Choroid plexus epithelial cell (primary cell): ENCODE measurements at regions not wholly inside any gene's neighbourhood (a gene's known extent, or its start where the extent isn't known, plus 50 kb on each side); places are given as distances from the start of the nearest gene placed in this dataset.
"Not testable (repeated sequence)": the region's sequence is repeated elsewhere in the genome, so short reads cannot be mapped to it uniquely, and the experiment has no call there.

Experiments
- DNase-seq: peaks from one replicate; pipeline ENCODE4 v3.0.0-alpha.2; 2010; ENCODE audit warnings: low read depth
- H3K4me3 ChIP-seq: 2 replicates; pipeline ENCODE4 v1.5.1; 2011; ENCODE audit warnings: low read depth, mild to moderate bottlenecking, control low read depth, low read length, moderate library complexity
- CTCF ChIP-seq: conservative IDR thresholded peaks from 2 replicates; pipeline ENCODE4 v1.5.1; 2011; ENCODE audit warnings: low read depth, mild to moderate bottlenecking, control low read depth, inconsistent platforms, low read length, moderate library complexity

GRCh38 chrX:1099146-1099770 lies 113.2 kb downstream of the CRLF2 start:
- H3K4me3 ChIP-seq = no peak overlapping the region
- no peak for TF ChIP-seq CTCF
- DNase-seq = no peak

- DNase-seq = no peak
- TF ChIP-seq CTCF = no peak
- H3K4me3 ChIP-seq = no peak overlapping the region
These were observed 115.1 kb downstream of the CRLF2 start for GRCh38 chrX:1097328-1097727.

GRCh38 chrX:1094566-1095333 lies 117.7 kb downstream of the CRLF2 start:
- no peak for TF ChIP-seq CTCF
- no peak for DNase-seq
- H3K4me3 ChIP-seq = no peak overlapping the region

DNA sequence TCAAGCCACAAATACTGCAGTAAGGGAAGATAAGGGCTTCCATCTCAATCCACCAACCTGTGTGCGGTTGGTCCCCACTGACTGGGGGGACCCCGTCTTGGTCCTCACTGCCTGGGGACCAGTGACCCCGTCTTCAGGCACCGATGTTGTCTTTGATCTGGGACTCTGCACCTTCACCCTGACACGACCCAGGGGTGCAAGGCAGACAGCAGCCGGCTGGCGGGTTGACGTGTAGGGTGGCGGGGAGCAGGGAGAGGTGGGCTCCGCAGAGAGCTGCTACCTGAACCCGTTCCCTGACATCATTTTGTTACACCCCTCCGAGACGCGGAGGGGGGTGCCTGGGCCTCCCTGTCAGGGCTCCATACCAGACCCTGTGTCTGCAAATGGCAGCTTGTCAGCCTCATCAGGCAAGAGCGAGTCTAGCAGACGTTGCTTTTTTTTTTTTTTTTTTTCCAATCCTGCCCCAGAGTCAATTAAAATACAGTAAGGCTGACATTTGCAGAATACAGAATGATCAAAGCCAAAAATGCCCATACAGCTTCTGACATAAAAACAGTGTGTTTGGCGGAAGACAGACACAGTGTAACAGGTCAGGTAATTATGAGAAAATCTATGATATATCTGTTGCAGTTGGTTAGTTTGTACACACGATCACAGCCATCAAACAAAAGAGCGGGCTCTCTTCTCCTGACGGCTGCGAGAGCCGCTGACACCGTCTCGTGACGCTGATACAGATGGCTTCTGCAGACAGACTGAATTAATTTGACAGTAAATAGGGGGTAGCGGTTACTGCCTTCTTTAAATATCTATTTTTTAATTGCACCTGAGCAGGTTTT lies 118.6 kb downstream of the CRLF2 start:
- H3K4me3 ChIP-seq = no peak overlapping the region
- no peak for TF ChIP-seq CTCF
- DNase-seq = no peak

DNA sequence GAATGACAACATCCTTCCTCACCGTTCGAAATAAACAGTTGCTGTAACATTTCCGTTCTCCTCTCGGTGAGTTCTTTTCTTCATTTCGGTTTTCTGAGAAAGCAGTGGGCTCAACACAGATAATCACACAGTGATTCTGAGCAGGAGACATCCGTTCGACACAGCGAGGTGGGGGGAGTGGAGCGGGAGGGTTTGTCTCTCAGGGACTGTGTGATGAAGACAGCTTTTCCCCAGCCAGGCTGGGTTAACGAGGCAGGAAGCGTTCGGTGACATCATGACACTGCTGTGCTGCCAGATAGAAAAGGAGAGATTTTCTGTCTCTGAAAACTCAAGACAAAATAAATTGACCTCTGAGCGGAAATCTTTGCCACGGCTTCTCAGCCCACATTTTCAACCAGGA lies 119.3 kb downstream of the CRLF2 start:
- no peak for DNase-seq
- no peak for TF ChIP-seq CTCF
- H3K4me3 ChIP-seq = no peak overlapping the region

DNA sequence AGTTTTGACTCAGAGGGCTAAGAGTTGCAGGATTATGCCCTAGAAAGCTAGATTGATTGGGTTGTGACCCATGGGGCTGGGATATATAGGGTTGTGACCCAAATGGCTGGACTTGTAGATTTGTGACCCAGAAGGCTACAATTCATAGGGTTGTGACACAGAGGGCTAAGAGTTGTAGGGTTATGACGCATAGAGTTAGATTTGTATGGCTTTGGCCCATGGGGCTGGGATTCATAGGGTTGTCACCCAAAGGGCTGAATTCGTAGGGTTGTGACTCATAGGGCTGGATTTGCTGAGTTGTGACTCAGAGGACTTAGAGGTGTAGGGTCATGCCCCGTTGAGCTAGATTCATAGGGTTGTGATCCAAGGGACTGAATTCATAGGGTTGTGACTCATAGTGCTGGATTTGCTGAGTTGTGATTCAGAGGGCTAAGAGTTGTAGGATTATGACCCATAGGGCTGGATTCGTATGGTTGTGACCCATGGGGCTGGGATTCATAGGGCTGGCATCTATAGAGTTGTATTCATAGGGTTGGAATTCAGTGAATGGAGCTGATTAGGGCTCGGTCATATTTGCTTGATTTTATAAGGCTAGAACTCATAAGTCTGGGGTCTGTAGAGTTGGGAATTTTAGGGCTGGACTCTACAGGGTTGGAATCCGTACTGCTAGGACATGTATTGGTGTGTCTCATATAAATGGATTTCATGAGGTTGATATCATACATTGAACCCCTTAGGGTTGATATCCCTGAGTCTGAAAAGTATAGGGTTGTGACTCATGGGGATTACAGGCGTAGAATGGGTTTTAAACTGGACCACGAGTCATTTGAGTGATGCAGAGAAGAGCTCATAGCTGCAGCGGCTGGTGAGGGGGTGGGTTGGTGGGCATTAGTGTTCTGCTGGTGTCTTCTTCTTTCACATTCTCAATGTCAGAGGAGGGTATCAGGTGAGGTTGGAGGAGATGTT lies 125.7 kb downstream of the CRLF2 start:
- no peak overlapping the region for H3K4me3 ChIP-seq
- no peak for TF ChIP-seq CTCF
- peak; percentile 4 for DNase-seq

DNA sequence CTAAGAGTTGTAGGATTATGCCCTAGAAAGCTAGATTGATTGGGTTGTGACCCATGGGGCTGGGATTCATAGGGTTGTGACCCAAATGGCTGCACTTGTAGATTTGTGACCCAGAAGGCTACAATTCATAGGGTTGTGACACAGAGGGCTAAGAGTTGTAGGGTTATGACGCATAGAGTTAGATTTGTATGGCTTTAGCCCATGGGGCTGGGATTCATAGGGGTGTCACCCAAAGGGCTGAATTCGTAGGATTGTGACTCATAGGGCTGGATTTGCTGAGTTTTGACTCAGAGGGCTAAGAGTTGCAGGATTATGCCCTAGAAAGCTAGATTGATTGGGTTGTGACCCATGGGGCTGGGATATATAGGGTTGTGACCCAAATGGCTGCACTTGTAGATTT lies 126.6 kb downstream of the CRLF2 start:
- not testable (repeated sequence) for DNase-seq, H3K4me3 ChIP-seq
